ENCODE measurements at regions not wholly inside any gene's neighbourhood (a gene's known extent, or its start where the extent isn't known, plus 50 kb on each side); places are given as distances from the start of the nearest gene placed in this dataset.

DNA sequence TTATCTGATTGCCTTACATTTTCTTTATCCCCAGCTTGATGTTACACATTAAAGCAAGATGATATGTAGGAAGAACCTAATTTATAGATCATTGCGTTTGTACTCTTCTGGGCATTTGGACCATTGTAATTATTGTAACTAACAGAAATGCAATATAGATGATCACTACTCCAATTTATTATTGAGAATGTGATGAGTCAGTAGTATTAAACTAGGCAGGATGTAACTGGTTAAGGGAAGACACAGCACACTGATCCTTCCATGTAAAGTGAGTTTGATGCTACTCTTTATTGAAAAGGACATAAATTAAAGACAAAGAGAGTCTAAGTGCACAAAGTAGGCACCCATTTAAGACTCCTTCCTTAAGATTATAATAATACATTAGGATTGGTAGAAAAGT, 223.8 kb downstream of the KIF2B start:
- Histone ChIP-seq H3K27me3 (peaks cover 0 to 5% (median 0%) of the 10 kb centered on the region in 4 donors), H3K4me3 (no peak overlapping the region), H3K9me3 (no peaks in the 10 kb centered on the region), H3K4me1 (no peaks in the 10 kb centered on the region), H3K27ac (no peak overlapping the region), H3K36me3 (no peaks in the 10 kb centered on the region)
- ATAC-seq (no peak), FAIRE-seq (no peak), DNase-seq (no peak)
- TF ChIP-seq CTCF (IDR thresholded peaks at IDR 0.05) = no peak
- intact Hi-C loops (cut with DNase I) = no loop called here
- 59 to 86% methylated on average over 1 of the region's 1 CpG for WGBS, 2 donors

GRCh38 chr17:54063639-54064038, 240.9 kb downstream of the KIF2B start:
- Histone ChIP-seq H3K4me1 (no peaks in the 10 kb centered on the region), H3K27ac (no peak overlapping the region), H3K27me3 (no peaks in the 10 kb centered on the region), H3K36me3 (no peaks in the 10 kb centered on the region), H3K4me3 (no peak overlapping the region), H3K9me3 (no peaks in the 10 kb centered on the region)
- no peak for TF ChIP-seq CTCF (IDR thresholded peaks at IDR 0.05)
- 54 to 59% methylated on average over 1 of the region's 1 CpG for WGBS, 2 donors
- intact Hi-C loops (cut with DNase I) = no loop called here
- no peak for DNase-seq
- no peak for FAIRE-seq
- ATAC-seq = no peak

DNA sequence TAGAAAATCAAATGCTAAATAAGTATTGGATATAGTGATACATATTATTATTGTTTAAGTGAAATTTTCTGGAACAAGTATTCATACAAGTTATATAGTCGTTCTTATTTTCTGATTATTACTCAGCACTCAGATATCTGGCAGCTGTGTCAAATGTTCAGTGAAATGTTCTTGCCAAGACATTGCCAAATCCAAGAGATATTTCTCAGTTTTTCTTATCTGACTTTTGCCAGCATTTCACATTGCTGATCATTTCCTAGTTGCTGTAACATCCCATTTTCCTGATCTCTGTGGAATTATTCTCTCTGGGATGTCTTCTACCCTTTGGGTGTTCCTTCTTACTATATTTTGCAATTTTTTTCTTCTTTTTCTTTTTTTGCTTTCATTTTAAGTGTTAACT, 262.3 kb downstream of the KIF2B start:
- WGBS, 2 donors = 28 to 33% methylated on average over 1 of the region's 1 CpG
- H3K4me1 ChIP-seq = no peaks in the 10 kb centered on the region
- intact Hi-C loops (cut with DNase I) = no loop called here
- TF ChIP-seq CTCF (IDR thresholded peaks at IDR 0.05) = no peak
- no peaks in the 10 kb centered on the region for H3K27me3 ChIP-seq
- H3K9me3 ChIP-seq = no peaks in the 10 kb centered on the region
- H3K27ac ChIP-seq = no peak overlapping the region
- DNase-seq = no peak
- H3K36me3 ChIP-seq = no peaks in the 10 kb centered on the region
- no peak for ATAC-seq
- H3K4me3 ChIP-seq = no peak overlapping the region
- no peak for FAIRE-seq

GRCh38 chr17:54085934-54086333, 263.2 kb downstream of the KIF2B start:
- no peak for FAIRE-seq

DNA sequence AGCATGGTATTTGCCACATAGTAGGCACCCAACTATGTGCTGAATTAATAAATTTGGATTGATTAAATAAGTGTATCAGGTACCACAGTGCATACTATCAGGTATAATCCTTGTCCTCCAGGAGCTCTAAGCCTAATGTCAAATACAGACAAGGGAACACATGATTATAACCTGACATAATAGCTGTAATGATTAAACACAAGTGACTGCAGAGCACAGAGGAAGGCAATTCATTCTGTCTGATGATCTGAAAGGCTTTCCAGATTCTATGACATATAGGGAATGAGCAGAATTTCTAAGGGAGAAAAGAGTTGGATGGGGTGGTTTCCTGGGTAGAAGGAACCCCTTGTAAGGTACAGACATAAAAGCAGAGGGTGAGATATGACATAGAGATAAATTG, 273.5 kb downstream of the KIF2B start:
- FAIRE-seq (no peak), DNase-seq (no peak), ATAC-seq (no peak)
- intact Hi-C loops (cut with DNase I) = no loop called here
- no peak overlapping the region for H3K27ac ChIP-seq
- no peak overlapping the region for H3K4me3 ChIP-seq
- no peaks in the 10 kb centered on the region for H3K36me3 ChIP-seq
- H3K27me3 ChIP-seq = no peaks in the 10 kb centered on the region
- no peak for TF ChIP-seq CTCF (IDR thresholded peaks at IDR 0.05)
- no peaks in the 10 kb centered on the region for H3K9me3 ChIP-seq
- H3K4me1 ChIP-seq = no peaks in the 10 kb centered on the region

More at GRCh38 chr17:54085934-54086333, 263.2 kb downstream of the KIF2B start:
- intact Hi-C loops (cut with DNase I) = no loop called here
- ATAC-seq (no peak), DNase-seq (peak in 3 of 6 donors; percentile 17 to 27 (median 19))
- no peak overlapping the region for H3K4me3 ChIP-seq
- H3K9me3 ChIP-seq = no peaks in the 10 kb centered on the region
- H3K27me3 ChIP-seq = no peaks in the 10 kb centered on the region
- H3K27ac ChIP-seq = no peak overlapping the region
- H3K36me3 ChIP-seq = no peaks in the 10 kb centered on the region
- no peaks in the 10 kb centered on the region for H3K4me1 ChIP-seq
- TF ChIP-seq CTCF (IDR thresholded peaks at IDR 0.05) = no peak
- 12 to 25% methylated on average over 5 of the region's 5 CpGs for WGBS, 2 donors

Data from pancreas (tissue), 10 donors.